Trophoblast cell (in vitro differentiated cells and primary cell): ENCODE measurements at regions not wholly inside any gene's neighbourhood (a gene's known extent, or its start where the extent isn't known, plus 50 kb on each side); places are given as distances from the start of the nearest gene placed in this dataset.
"Not testable (repeated sequence)": the region's sequence is repeated elsewhere in the genome, so short reads cannot be mapped to it uniquely, and the experiment has no call there.

ENCODE experiments used
- DNase-seq, 2 donors: peaks; one replicate each; pipeline ENCODE4 v3.0.0-alpha.2; 2016
- H2AFZ ChIP-seq: 2 replicates; pipeline ENCODE4 v1.6.1; 2013; ENCODE audit warnings: low read length, moderate library complexity, mild to moderate bottlenecking; ENCODE audit not compliant: insufficient read depth, poor library complexity
- H2AK5ac ChIP-seq: 2 replicates; pipeline ENCODE4 v1.6.1; 2013; ENCODE audit warnings: mild to moderate bottlenecking, low read length
- H2BK120ac ChIP-seq: 2 replicates; pipeline ENCODE4 v1.6.1; 2013; ENCODE audit warnings: low read length, mild to moderate bottlenecking, moderate library complexity; ENCODE audit not compliant: insufficient read depth, poor library complexity
- H2BK12ac ChIP-seq: 2 replicates; pipeline ENCODE4 v1.6.1; 2013; ENCODE audit warnings: mild to moderate bottlenecking, low read length, moderate library complexity
- H2BK5ac ChIP-seq: 2 replicates; pipeline ENCODE4 v1.6.1; 2013; ENCODE audit warnings: low read length, low read depth, moderate library complexity, mild to moderate bottlenecking; ENCODE audit not compliant: poor library complexity
- H3K14ac ChIP-seq: 2 replicates; pipeline ENCODE4 v1.6.1; 2013; ENCODE audit warnings: mild to moderate bottlenecking, low read length
- H3K18ac ChIP-seq: 2 replicates; pipeline ENCODE4 v1.6.1; 2013; ENCODE audit warnings: mild to moderate bottlenecking, low read length
- H3K23ac ChIP-seq: 2 replicates; pipeline ENCODE4 v1.6.1; 2013; ENCODE audit warnings: low read length
- H3K27ac ChIP-seq: 2 replicates; pipeline ENCODE4 v1.5.1; 2013; ENCODE audit warnings: low read depth, mild to moderate bottlenecking, inconsistent platforms, low read length, moderate library complexity
- H3K27me3 ChIP-seq: 2 replicates; pipeline ENCODE4 v1.6.1; 2013; ENCODE audit warnings: inconsistent platforms, mild to moderate bottlenecking, low read length, moderate library complexity; ENCODE audit not compliant: insufficient read depth
- H3K36me3 ChIP-seq, 2 experiments: 1 replicate in 1 of 2; 2 replicates in 1 of 2; pipeline ENCODE4 v1.6.1; 2013; ENCODE audit warnings: low read length in 2 of 2, mild to moderate bottlenecking in 2 of 2, moderate library complexity in 1 of 2; ENCODE audit not compliant: insufficient read depth in 2 of 2, control insufficient read depth in 1 of 2
- H3K4ac ChIP-seq: 2 replicates; pipeline ENCODE4 v1.6.1; 2013; ENCODE audit warnings: low read depth, mild to moderate bottlenecking, low read length, moderate library complexity
- H3K4me1 ChIP-seq, 2 experiments: 1 replicate in 1 of 2; 2 replicates in 1 of 2; pipeline ENCODE4 v1.6.1; 2013; ENCODE audit warnings: low read length in 2 of 2, mild to moderate bottlenecking in 2 of 2, moderate library complexity in 1 of 2; ENCODE audit not compliant: insufficient read depth in 2 of 2, control insufficient read depth in 1 of 2
- H3K4me2 ChIP-seq: 2 replicates; pipeline ENCODE4 v1.6.1; 2013; ENCODE audit warnings: inconsistent platforms, mild to moderate bottlenecking, low read length, moderate library complexity
- H3K4me3 ChIP-seq: 2 replicates; pipeline ENCODE4 v1.5.1; 2013; ENCODE audit warnings: mild to moderate bottlenecking, low read depth, low read length, inconsistent platforms
- H3K79me1 ChIP-seq: one replicate; pipeline ENCODE4 v1.6.1; 2013; ENCODE audit warnings: low read length
- H3K79me2 ChIP-seq: 2 replicates; pipeline ENCODE4 v1.6.1; 2013; ENCODE audit warnings: low read length, mild to moderate bottlenecking; ENCODE audit not compliant: control insufficient read depth, insufficient read depth, poor library complexity
- H3K9ac ChIP-seq: 2 replicates; pipeline ENCODE4 v1.6.1; 2013; ENCODE audit warnings: mild to moderate bottlenecking, low read length
- H3K9me3 ChIP-seq: 2 replicates; pipeline ENCODE4 v1.6.1; 2013; ENCODE audit warnings: low read depth, mild to moderate bottlenecking, control low read depth, inconsistent platforms, low read length; ENCODE audit not compliant: insufficient read depth
- H4K12ac ChIP-seq: 2 replicates; pipeline ENCODE4 v1.6.1; 2013; ENCODE audit warnings: low read depth, mild to moderate bottlenecking, low read length, moderate library complexity
- H4K8ac ChIP-seq: 2 replicates; pipeline ENCODE4 v1.6.1; 2013; ENCODE audit warnings: low read depth, mild to moderate bottlenecking, low read length, moderate library complexity
- H4K91ac ChIP-seq: one replicate; pipeline ENCODE4 v1.6.1; 2013; ENCODE audit warnings: low read depth, mild to moderate bottlenecking, low read length, moderate library complexity
- WGBS: extraction: QIAGEN DNeasy Blood & Tissue Kit; methylation state at CpG from one replicate; pipeline ENCODE4 v1.1.7; 2013; ENCODE audit warnings: missing lambda C conversion rate; ENCODE audit not compliant: insufficient read length, insufficient coverage; ENCODE audit errors: extremely low coverage; 5-methylcytosine and 5-hydroxymethylcytosine counted together

DNA sequence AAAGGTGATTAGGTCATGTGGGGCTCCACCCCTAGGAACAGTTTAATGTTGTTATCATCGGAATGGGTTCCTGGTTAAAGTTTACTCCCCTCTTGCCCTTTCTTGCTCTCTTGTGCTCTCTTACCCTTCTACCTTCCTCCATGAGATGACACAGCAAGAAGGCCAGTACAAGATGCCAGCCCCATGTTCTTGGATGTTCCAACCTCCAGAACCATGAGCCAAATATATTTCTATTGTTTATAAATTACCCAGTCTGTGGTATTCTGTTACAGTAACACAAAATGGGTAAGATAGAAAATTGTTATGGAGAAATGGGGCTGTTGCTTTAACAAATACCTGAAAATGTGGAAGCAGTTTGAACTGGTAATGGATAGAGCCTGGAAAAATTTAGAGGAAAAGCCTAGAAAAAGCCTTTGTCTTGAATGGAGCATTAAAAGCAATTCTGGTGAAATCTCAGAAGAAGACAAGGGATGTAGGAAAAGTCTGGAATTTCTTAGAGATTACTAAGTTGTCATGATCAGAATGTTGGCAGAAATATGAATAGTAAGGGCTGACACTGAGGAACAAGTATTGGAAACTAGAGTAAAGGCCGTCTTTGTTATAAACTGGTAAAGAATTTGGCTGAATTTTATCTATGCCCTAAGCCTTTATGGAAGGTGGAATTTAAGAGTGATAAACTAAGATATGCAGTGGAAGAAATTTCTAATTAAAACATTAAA is 53.5 kb upstream of the TSC22D1 start:
- H4K91ac ChIP-seq = no peak overlapping the region
- H3K14ac ChIP-seq = no peak overlapping the region
- no peak overlapping the region for H2AFZ ChIP-seq
- H3K4ac ChIP-seq = no peak overlapping the region
- H4K12ac ChIP-seq = no peak overlapping the region
- no peak overlapping the region for H3K9ac ChIP-seq
- no peak overlapping the region for H3K27ac ChIP-seq
- H2AK5ac ChIP-seq = no peak overlapping the region
- no peak overlapping the region for H3K4me2 ChIP-seq
- no peaks in the 10 kb centered on the region for H3K79me1 ChIP-seq
- H2BK12ac ChIP-seq = no peak overlapping the region
- no peaks in the 10 kb centered on the region for H3K27me3 ChIP-seq
- WGBS = no CpG with 5 or more reads among the region's 2 CpGs
- DNase-seq = peak; percentile 10 to 87
- H3K79me2 ChIP-seq = no peaks in the 10 kb centered on the region
- no peaks in the 10 kb centered on the region for H3K36me3 ChIP-seq
- H3K18ac ChIP-seq = no peak overlapping the region
- no peaks in the 10 kb centered on the region for H3K4me1 ChIP-seq
- H2BK120ac ChIP-seq = no peak overlapping the region
- peaks cover under 1% of the 10 kb centered on the region for H3K9me3 ChIP-seq
- H2BK5ac ChIP-seq = no peak overlapping the region
- no peak overlapping the region for H4K8ac ChIP-seq
- H3K23ac ChIP-seq = no peak overlapping the region
- H3K4me3 ChIP-seq = no peak overlapping the region

DNA sequence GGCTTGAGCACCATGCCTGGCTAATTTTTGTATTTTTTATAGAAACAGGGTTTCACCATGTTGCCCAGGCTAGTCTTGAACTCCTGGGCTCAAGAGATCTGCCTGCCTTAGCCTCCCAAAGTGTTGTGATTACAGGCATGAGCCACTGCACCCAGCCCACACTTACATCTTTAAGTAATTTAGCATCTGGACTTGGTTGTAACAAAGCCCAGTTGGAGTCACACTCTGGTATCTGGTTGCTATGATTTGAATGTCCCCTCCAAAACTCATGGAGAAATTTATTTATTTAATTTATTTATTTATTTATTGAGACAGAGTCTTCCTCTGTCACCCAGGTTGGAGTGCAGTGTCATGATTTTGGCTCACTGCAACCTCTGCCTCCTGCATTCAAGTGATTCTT is 52.7 kb upstream of the TSC22D1 start:
- H3K79me2 ChIP-seq, H3K4me3 ChIP-seq, DNase-seq, H3K14ac ChIP-seq, H3K4me2 ChIP-seq, H3K36me3 ChIP-seq, H3K23ac ChIP-seq, H2AFZ ChIP-seq, H3K4ac ChIP-seq, H2BK5ac ChIP-seq, H3K27me3 ChIP-seq, H3K18ac ChIP-seq, H4K91ac ChIP-seq, H3K4me1 ChIP-seq, H3K9ac ChIP-seq, H2AK5ac ChIP-seq, H4K8ac ChIP-seq, H3K27ac ChIP-seq, H4K12ac ChIP-seq, H2BK12ac ChIP-seq, H3K79me1 ChIP-seq, H2BK120ac ChIP-seq, H3K9me3 ChIP-seq: not testable (repeated sequence)

DNA sequence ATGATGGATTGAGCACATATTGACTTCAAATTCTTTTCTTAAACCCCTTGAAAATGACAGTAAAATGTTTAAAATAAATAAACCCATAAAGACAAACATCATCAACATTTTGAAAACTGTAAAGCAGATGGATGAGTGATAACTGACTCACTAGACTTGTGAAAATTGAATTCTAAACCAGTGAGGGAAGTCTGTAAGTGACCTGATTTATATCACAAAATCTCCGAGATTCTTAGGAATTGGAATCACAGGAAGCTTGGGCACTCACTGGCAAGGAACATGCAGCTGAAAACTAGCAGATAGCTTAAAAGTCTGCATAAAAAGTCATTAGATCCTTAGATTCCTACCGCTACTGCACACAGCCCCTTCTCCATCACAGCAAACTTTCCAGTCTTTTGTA is 51.3 kb upstream of the TSC22D1 start:
- WGBS = no CpG with 5 or more reads among the region's 2 CpGs
- Histone ChIP-seq H3K14ac (no peak overlapping the region), H2AFZ (no peak overlapping the region), H3K4ac (no peak overlapping the region), H3K9me3 (no peaks in the 10 kb centered on the region), H3K4me3 (no peak overlapping the region), H4K91ac (no peak overlapping the region), H3K4me2 (no peak overlapping the region), H4K8ac (no peak overlapping the region), H3K79me1 (no peaks in the 10 kb centered on the region), H3K27me3 (no peaks in the 10 kb centered on the region), H2BK5ac (no peak overlapping the region), H2BK12ac (no peak overlapping the region), H3K79me2 (no peaks in the 10 kb centered on the region), H3K9ac (no peak overlapping the region), H4K12ac (no peak overlapping the region), H3K36me3 (no peaks in the 10 kb centered on the region), H3K18ac (no peak overlapping the region), H3K27ac (no peak overlapping the region), H3K23ac (no peak overlapping the region), H2BK120ac (no peak overlapping the region), H3K4me1 (no peaks in the 10 kb centered on the region), H2AK5ac (no peak overlapping the region)
- DNase-seq = peak in 1 of 2 donors; percentile 90

DNA sequence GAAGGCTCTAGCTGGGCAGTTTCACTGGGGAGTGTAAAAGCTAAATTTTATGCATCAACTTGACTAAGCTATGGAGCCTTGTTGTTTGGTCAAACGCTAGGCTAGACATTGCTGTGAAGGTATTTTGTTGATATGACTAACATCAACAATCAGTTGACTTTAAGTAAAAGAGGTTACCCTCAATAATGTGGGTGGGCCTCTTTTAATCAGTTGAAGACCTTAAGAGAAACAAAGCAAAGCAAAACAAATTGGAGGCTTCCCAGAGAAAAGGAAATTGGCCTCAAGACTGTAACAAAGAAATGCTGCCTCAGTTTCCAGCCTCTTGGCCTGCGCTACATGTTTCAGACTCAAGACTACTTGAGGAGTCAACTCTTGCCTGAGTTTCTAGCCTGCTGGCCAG is 50.0 kb upstream of the TSC22D1 start:
- Histone ChIP-seq H3K27ac (no peak overlapping the region), H3K18ac (no peak overlapping the region), H3K14ac (no peak overlapping the region), H3K36me3 (no peaks in the 10 kb centered on the region), H3K79me2 (no peaks in the 10 kb centered on the region), H2BK12ac (no peak overlapping the region), H3K9ac (no peak overlapping the region), H2AK5ac (no peak overlapping the region), H3K4me3 (no peak overlapping the region), H3K23ac (no peak overlapping the region), H3K79me1 (no peaks in the 10 kb centered on the region), H2AFZ (no peak overlapping the region), H4K12ac (no peak overlapping the region), H4K91ac (no peak overlapping the region), H3K27me3 (no peaks in the 10 kb centered on the region), H3K4me1 (no peaks in the 10 kb centered on the region), H2BK5ac (no peak overlapping the region), H4K8ac (no peak overlapping the region), H3K4ac (no peak overlapping the region), H2BK120ac (no peak overlapping the region), H3K9me3 (no peaks in the 10 kb centered on the region), H3K4me2 (no peak overlapping the region)
- DNase-seq = peak in 1 of 2 donors; percentile 20
- WGBS = no CpG with 5 or more reads among the region's 2 CpGs
